GM15510 (cell line): ENCODE measurements at regions not wholly inside any gene's neighbourhood (a gene's known extent, or its start where the extent isn't known, plus 50 kb on each side); places are given as distances from the start of the nearest gene placed in this dataset.

ENCODE experiments used
- POLR2A ChIP-seq: IDR thresholded peaks from 3 replicates; pipeline ENCODE4 v1.6.1; 2011; ENCODE audit warnings: borderline replicate concordance; ENCODE audit not compliant: insufficient read length; ENCODE audit errors: extremely low read depth

DNA sequence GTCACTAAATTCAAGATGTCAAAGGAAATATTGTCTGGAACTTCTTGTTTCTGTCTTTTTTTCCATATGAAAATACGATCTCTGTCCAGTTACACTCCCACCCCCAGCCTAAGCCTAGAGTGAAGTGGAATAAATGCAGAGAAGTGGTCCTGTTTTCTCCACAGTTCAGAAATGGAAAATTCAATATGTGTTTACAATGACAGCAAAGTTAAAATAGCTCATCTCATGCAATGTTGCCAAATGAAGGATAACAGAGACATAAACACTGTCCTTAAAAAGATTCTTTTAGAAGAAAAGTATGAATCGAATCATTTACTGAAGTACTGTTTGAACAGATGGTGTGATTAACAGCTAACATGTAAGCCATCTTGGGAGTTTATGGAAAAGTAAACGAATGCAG lies 160.8 kb upstream of the STK26 start:
- no peak for TF ChIP-seq POLR2A

DNA sequence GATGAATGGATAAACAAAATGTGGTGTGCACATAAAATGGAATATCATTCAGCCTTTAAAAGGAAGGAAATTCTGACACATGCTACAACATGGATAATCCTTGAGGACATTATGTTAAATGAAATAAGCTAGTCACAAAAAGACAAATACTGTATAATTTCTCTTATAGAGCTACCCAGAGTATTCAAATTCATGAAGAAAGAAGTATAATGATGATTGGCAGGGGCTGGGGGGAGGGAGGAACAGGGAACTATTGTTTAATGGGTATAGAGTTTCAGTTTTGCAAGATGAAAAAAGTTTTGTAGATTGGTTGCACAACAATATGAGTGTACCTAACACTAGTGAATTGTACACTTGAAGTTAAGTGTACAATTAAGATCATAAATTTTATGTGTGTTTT lies 153.9 kb upstream of the STK26 start:
- TF ChIP-seq POLR2A = no peak

DNA sequence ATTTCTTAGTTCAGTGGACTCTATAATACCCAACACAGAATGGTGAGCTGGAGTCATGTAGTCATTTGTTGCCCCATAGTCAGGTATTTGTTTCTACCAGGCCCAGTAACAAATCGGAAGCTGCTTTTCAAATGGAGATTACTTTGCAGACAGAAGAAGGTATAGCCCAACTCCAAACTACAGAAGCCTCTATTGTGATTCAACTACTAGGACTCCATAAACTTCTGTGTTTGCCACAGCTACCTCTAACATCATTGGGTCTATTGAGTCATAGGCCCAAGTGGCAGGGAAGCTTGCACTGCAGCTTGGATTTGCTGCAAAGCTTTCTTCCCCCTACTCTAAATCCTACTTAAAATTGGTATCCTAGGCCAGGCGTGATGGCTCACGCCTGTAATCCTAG lies 148.8 kb upstream of the STK26 start:
- no peak for TF ChIP-seq POLR2A

GRCh38 chrX:131881194-131881593 lies 141.9 kb upstream of the STK26 start:
- TF ChIP-seq POLR2A = no peak

- TF ChIP-seq POLR2A = no peak
Measured at GRCh38 chrX:131894995-131895394, 128.1 kb upstream of the STK26 start.

DNA sequence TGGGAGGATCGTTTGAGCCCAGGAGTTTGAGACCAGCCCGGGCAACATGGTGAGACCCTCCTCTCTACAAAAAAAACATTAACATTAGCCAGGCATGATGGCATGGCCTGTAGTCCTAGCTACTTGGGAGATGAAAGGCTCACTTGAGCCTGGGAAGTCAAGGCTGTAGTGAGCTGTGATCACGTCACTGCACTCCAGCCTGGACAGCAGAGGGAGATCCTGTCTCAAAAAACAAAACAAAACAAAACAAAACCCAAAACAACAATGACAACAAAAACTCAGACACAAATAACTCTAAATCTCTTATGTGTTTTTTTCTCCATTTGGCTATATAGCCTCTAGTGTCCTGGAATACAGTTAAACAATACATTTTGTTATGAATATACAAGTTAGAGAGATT lies 127.3 kb upstream of the STK26 start:
- no peak for TF ChIP-seq POLR2A

DNA sequence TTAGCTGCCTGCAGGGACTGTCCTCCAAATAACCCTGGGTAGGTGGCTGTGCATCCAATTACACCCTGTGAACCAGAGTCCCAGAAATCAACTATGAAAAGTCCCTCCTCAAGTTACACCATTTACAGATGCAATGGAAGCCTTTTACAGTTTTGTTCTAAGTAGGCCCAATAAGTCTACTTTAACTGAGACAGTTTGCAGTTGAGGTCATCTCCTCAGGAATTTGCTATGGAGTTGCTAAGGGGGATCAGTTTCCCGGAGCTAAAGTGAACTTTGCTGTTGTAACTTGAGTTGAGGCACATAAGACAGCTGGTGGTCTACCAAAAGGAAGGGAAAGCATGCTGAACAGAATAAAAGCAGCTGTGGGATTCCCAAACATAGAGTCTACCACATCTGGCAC lies 121.6 kb upstream of the STK26 start:
- no peak for TF ChIP-seq POLR2A

- TF ChIP-seq POLR2A = no peak
Measured at GRCh38 chrX:131907488-131908314, 115.4 kb upstream of the STK26 start.

DNA sequence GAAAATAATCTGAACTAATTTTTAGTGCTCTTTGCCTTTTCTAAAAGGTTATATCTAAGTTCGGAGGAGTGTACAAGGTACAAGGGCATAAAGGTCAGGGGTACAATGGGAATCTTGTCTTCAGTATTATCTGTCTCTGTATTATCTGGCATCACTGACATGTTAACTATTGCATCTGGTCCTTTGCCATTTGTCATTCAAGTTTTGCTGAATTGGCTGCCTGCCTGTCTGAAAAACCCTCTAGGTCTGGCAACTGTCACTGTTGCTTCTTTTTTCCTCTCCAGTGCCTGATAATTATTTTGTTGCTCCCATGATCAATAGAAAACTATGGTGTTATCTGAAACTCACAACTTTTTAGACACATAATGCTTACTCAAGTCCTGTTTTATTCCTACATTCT lies 112.5 kb upstream of the STK26 start:
- TF ChIP-seq POLR2A = no peak

DNA sequence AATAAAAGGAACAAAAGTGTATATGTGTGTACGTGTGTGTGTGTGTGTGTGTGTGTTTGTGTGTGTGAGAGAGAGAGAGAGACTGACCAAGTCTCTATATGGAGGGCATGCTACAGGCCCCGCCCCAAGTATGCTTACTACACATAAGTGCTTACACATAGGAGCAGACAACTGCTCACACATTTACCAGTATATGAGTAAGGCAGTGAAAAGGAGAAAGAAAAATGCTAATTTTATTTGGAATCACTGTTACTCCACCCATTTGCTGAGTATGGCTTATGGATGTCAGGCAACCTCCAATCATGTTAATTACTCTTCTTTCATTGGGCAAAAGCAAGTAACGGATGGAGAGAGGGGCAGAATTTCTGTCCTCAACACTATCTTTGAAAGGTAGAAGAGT lies 107.6 kb upstream of the STK26 start:
- no peak for TF ChIP-seq POLR2A

DNA sequence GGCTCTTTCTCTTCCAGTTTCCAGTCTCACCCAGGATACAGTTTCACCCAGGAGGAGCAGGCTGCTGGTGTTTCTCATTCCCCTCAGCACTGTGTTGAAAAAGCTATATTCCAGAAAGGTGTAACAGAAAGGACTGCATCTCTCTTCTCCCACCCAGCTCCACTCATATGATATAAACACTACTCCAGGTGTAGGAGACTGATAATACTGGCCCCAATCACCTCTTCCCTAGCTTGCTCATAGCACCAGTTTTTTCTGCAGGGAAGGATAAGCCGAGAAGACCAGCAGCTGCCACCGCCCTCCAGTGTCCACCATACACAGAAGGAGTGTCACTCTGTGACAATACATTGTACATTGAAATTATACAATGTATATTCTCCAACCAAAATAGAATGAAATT lies 105.5 kb upstream of the STK26 start:
- no peak for TF ChIP-seq POLR2A

- TF ChIP-seq POLR2A = no peak
Measured at GRCh38 chrX:131918839-131919238, 104.3 kb upstream of the STK26 start.

DNA sequence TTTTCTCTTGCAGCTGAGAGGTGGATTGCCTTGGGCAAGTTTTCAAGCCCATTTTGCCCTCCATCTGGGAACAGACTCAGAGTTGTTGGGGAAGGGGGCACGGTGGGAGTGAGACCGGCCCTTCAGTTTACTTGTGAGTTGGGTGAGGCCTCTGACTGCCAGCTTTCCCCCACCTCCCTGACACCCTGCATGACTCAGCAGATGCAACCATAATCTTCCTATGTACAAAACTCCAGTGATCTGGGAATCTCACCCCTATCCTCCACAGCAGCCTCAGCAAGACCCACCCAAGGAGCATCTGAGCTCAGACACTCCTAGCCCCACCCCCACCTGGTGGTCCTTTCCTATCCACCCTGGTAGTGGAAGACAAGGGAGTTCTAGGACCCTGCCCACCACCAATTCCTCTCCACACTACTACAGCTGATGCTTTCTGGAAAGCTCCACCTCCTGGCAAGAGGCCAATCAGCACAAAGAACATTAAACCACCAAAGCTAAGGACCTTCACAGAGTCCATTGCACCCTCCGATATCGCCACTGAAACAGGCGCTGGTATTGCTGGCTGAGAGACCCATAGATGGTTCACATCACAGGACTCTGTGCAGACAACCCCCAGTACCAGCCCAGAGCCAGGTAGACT lies 99.4 kb upstream of the STK26 start:
- TF ChIP-seq POLR2A = no peak

DNA sequence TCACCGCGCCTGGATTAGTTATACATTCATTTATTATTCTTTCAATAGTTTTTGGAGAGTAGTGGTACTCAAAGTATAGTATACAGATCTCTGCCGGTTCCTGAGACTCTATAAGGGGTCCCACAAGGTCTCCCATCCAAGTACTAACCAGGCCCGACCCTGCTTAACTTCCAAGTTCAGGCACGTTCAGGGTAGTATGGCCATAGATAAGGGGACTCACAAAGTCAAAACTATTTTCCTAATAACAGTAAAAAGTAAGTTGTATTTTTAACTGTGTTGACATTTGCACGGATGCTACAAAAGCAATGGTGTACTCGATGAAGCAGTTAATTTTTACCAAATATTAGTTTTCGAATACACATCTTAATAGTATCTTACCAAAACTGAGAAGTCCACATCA lies 84.4 kb upstream of the STK26 start:
- no peak for TF ChIP-seq POLR2A

- TF ChIP-seq POLR2A = no peak
Measured at GRCh38 chrX:131942034-131942433, 81.1 kb upstream of the STK26 start.
